ENCODE measurements at regions not wholly inside any gene's neighbourhood (a gene's known extent, or its start where the extent isn't known, plus 50 kb on each side); places are given as distances from the start of the nearest gene placed in this dataset.

GRCh38 chr9:109681301-109681700 lies 98.7 kb upstream of the PALM2AKAP2 start:
- H3K4me1 ChIP-seq: no peaks in the 10 kb centered on the region
- H3K27ac ChIP-seq: no peak overlapping the region
- TF ChIP-seq CTCF (IDR thresholded peaks at IDR 0.05) (no peak), POLR2A (IDR thresholded peaks at IDR 0.05) (no peak), POLR2AphosphoS5 (IDR thresholded peaks at IDR 0.05) (no peak)
- no peaks in the 10 kb centered on the region for H3K27me3 ChIP-seq
- intact Hi-C loops (cut with DNase I; ENCODE audit: low total_unique reads): no loop called here
- 58 to 86% (median 65%) methylated on average over 2 of the region's 2 CpGs for WGBS, 5 donors
- H3K9me3 ChIP-seq: peaks cover 0 to 3% (median 2%) of the 10 kb centered on the region in 4 donors
- DNase-seq: no peak
- H3K4me3 ChIP-seq: no peak overlapping the region
- H3K36me3 ChIP-seq: no peaks in the 10 kb centered on the region

DNA sequence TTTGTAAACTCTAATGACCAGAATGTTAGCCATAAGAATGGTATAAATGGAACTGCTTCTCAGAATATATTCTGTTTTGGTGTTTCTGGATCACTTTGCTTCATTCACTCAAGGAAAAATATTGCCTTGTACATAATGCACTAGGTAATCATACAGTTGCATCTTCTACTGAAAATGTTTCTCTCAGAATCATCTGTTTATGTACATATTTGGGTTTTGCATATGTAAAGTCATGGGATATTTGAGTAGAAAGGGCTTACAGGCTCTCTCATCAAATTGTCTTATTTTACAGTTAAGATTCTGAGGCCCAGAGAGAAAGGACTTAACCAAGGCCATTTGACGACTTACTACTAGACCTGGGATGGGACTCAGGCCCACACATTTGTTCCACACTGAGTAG lies 97.8 kb upstream of the PALM2AKAP2 start:
- no peak for TF ChIP-seq EP300 (IDR thresholded peaks at IDR 0.05)
- no peak for TF ChIP-seq CTCF (IDR thresholded peaks at IDR 0.05)
- no peak for TF ChIP-seq POLR2A (IDR thresholded peaks at IDR 0.05)
- TF ChIP-seq POLR2AphosphoS5 (IDR thresholded peaks at IDR 0.05): no peak
- H3K4me3 ChIP-seq: no peak overlapping the region
- H3K36me3 ChIP-seq: no peaks in the 10 kb centered on the region
- no peaks in the 10 kb centered on the region for H3K27me3 ChIP-seq
- WGBS, 5 donors: 88 to 100% (median 95%) methylated on average over 1 of the region's 1 CpG
- no peaks in the 10 kb centered on the region for H3K4me1 ChIP-seq
- H3K27ac ChIP-seq: no peak overlapping the region
- peaks cover 0 to 6% (median 3%) of the 10 kb centered on the region in 4 donors for H3K9me3 ChIP-seq
- DNase-seq: no peak
- intact Hi-C loops (cut with DNase I; ENCODE audit: low total_unique reads): no loop called here

- no peak overlapping the region for H3K27ac ChIP-seq
- H3K4me3 ChIP-seq: no peak overlapping the region
- H3K9me3 ChIP-seq: peaks cover 0 to 6% (median 3%) of the 10 kb centered on the region in 4 donors
- TF ChIP-seq POLR2A (IDR thresholded peaks at IDR 0.05): no peak
- no peak for TF ChIP-seq POLR2AphosphoS5 (IDR thresholded peaks at IDR 0.05)
- TF ChIP-seq CTCF (IDR thresholded peaks at IDR 0.05): no peak
- TF ChIP-seq EP300 (IDR thresholded peaks at IDR 0.05): no peak
- no peak for DNase-seq
- no peaks in the 10 kb centered on the region for H3K4me1 ChIP-seq
- H3K36me3 ChIP-seq: no peaks in the 10 kb centered on the region
- WGBS, 5 donors: 69 to 80% (median 73%) methylated on average over 3 of the region's 3 CpGs
- intact Hi-C loops (cut with DNase I; ENCODE audit: low total_unique reads): no loop called here
- H3K27me3 ChIP-seq: no peaks in the 10 kb centered on the region
These were observed 96.5 kb upstream of the PALM2AKAP2 start for GRCh38 chr9:109683521-109683920.

GRCh38 chr9:109689701-109690100 lies 90.3 kb upstream of the PALM2AKAP2 start:
- H3K27ac ChIP-seq: no peak overlapping the region
- DNase-seq: no peak
- H3K4me3 ChIP-seq: no peak overlapping the region
- H3K9me3 ChIP-seq: peaks cover 0 to 6% (median 3%) of the 10 kb centered on the region in 4 donors
- intact Hi-C loops (cut with DNase I; ENCODE audit: low total_unique reads): no loop called here
- H3K36me3 ChIP-seq: no peaks in the 10 kb centered on the region
- H3K27me3 ChIP-seq: no peaks in the 10 kb centered on the region
- no peaks in the 10 kb centered on the region for H3K4me1 ChIP-seq
- WGBS, 5 donors: 74 to 81% (median 78%) methylated on average over 3 of the region's 3 CpGs
- TF ChIP-seq POLR2A (IDR thresholded peaks at IDR 0.05) (no peak), CTCF (IDR thresholded peaks at IDR 0.05) (no peak), POLR2AphosphoS5 (IDR thresholded peaks at IDR 0.05) (no peak), EP300 (IDR thresholded peaks at IDR 0.05) (no peak)

All from stomach (tissue), 8 donors.